Osteocyte (in vitro differentiated cells): ENCODE measurements at regions not wholly inside any gene's neighbourhood (a gene's known extent, or its start where the extent isn't known, plus 50 kb on each side); places are given as distances from the start of the nearest gene placed in this dataset.
A peak's percentile ranks its signal among the peaks of the same experiment; 100 is the strongest.

Source experiments
- DNase-seq: peaks from one replicate; pipeline ENCODE4 v3.0.0; 2021; ENCODE audit warnings: mixed read lengths; ENCODE audit not compliant: unreplicated experiment; ENCODE audit errors: extremely low spot score
- H3K27ac Mint-ChIP-seq: one replicate; pipeline ENCODE4 v1.8.0; 2021; ENCODE audit warnings: mild to moderate bottlenecking, mixed read lengths; ENCODE audit not compliant: unreplicated experiment
- H3K27me3 Mint-ChIP-seq: one replicate; pipeline ENCODE4 v1.8.0; 2021; ENCODE audit warnings: mixed read lengths; ENCODE audit not compliant: unreplicated experiment
- H3K36me3 Mint-ChIP-seq: one replicate; pipeline ENCODE4 v1.8.0; 2021; ENCODE audit warnings: mixed read lengths; ENCODE audit not compliant: unreplicated experiment
- H3K4me1 Mint-ChIP-seq: one replicate; pipeline ENCODE4 v1.8.0; 2021; ENCODE audit warnings: mixed read lengths; ENCODE audit not compliant: unreplicated experiment
- H3K4me3 Mint-ChIP-seq: one replicate; pipeline ENCODE4 v1.8.0; 2021; ENCODE audit warnings: mild to moderate bottlenecking, moderate library complexity, mixed read lengths; ENCODE audit not compliant: unreplicated experiment
- H3K9me3 Mint-ChIP-seq: one replicate; pipeline ENCODE4 v1.8.0; 2021; ENCODE audit warnings: mixed read lengths; ENCODE audit not compliant: unreplicated experiment
- TF ChIP-seq, protein P1 (sequence below): fragments of 200-600 bp; sonication (generic); IDR thresholded peaks from 2 replicates; pipeline ENCODE4 v1.5.0; 2021; ENCODE audit warnings: antibody characterized with exemption, mild to moderate bottlenecking, moderate library complexity

DNA sequence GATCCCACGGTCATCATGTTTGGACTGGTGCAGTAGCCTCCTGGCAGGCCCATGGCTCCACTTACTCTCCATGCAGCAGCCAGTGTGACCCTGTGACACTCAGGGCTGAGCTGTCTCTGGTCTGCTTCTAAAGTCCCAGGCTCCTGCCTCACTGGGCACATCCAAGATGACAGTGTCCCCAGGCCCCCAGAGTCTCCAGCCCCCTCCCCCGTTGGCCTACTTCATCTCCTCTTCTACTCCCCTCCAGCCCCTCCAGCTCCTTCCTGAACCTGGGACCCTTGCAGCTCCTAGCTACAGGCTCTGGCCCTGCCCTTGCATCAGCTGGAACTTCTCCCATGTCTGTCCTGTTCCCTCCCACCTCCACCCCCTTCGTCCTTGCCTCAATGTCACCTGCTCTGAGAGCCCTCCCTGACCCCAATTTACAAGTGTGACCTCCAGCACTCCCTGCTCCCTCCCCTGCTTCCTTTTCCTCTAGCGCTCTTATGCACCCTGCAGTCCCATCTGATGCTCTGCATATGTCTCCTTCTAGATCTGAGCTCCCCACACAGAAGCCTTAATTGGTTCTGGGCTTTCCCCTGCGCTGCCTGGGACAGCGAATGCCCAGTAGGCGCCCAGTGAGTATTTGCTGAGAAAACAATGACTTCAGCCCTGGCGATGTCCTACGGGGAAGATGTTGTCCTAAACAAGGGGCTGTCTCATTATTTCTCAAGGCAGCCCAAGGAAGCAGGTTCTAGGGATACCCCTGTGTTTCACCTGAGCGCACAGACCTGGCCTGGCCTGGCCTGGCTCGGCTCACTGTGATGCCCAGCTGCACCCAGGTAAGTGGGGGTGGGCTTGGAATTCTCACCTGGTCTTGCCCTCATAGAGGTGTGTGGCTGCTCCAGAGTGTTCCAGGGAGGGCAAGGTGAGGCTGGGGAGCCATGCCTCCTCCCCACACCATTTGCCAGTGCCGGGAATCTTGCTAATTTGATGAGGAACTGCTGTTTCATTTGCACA is 600.6 kb downstream of the PTPRU start:
- Mint-ChIP-seq H3K4me1 (no peaks in the 10 kb centered on the region), H3K27ac (no peak overlapping the region), H3K27me3 (no peaks in the 10 kb centered on the region), H3K9me3 (peaks cover 6% of the 10 kb centered on the region), H3K36me3 (no peaks in the 10 kb centered on the region), H3K4me3 (no peak overlapping the region)
- peak; percentile 77 for DNase-seq
- TF ChIP-seq, protein P1, sequence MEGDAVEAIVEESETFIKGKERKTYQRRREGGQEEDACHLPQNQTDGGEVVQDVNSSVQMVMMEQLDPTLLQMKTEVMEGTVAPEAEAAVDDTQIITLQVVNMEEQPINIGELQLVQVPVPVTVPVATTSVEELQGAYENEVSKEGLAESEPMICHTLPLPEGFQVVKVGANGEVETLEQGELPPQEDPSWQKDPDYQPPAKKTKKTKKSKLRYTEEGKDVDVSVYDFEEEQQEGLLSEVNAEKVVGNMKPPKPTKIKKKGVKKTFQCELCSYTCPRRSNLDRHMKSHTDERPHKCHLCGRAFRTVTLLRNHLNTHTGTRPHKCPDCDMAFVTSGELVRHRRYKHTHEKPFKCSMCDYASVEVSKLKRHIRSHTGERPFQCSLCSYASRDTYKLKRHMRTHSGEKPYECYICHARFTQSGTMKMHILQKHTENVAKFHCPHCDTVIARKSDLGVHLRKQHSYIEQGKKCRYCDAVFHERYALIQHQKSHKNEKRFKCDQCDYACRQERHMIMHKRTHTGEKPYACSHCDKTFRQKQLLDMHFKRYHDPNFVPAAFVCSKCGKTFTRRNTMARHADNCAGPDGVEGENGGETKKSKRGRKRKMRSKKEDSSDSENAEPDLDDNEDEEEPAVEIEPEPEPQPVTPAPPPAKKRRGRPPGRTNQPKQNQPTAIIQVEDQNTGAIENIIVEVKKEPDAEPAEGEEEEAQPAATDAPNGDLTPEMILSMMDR, result no peak

DNA sequence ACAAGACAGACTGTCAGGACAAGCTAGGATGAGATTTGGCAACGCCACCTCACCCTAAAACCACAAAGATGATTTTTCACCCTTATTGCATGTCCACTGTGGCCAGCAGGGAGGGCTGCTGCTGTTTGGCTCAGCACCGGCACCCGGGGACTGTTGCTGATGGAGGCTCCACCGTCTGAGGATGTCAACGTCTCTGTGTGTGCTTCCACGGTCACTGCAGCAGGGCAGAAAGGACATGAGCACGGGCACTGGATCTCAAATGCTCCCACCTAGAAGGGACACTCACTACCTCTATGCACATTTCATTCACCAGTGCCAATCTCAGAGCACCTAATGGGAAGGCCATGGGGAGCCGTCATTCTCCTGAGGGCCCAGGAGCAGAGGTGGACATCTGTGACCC is 599.6 kb downstream of the PTPRU start:
- H3K4me1 Mint-ChIP-seq, result no peaks in the 10 kb centered on the region
- no peaks in the 10 kb centered on the region for H3K27me3 Mint-ChIP-seq

DNA sequence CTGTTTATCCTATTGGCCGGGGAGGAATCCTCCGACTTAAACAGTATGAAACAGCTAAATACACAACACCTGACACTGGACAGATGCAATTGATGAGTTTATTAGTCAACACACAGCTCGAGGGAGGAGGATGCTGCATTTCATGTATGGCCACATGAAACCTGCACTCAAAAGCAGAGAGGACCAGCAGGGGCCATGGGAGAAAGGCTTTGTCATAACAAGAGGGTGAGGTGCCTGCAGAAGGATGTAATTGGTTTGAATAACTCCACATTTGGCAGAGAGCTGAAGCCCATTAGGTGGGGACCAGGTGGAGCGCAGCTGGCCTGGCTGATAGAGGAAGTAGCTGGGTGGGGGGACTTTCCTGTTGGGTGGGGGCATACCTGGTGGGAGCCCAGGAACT is 599.1 kb downstream of the PTPRU start:
- no peaks in the 10 kb centered on the region for H3K27me3 Mint-ChIP-seq
- no peak overlapping the region for H3K4me3 Mint-ChIP-seq
- H3K27ac Mint-ChIP-seq, result no peak overlapping the region
- no peaks in the 10 kb centered on the region for H3K9me3 Mint-ChIP-seq
- DNase-seq, result no peak
- TF ChIP-seq, protein P1, result no peak
- H3K36me3 Mint-ChIP-seq, result no peaks in the 10 kb centered on the region
- no peaks in the 10 kb centered on the region for H3K4me1 Mint-ChIP-seq

More for the DNA sequence above, 599.6 kb downstream of the PTPRU start:
- TF ChIP-seq, protein P1, result no peak
- Mint-ChIP-seq H3K27ac (no peak overlapping the region), H3K9me3 (no peaks in the 10 kb centered on the region), H3K36me3 (no peaks in the 10 kb centered on the region), H3K4me3 (no peak overlapping the region)
- DNase-seq, result no peak

DNA sequence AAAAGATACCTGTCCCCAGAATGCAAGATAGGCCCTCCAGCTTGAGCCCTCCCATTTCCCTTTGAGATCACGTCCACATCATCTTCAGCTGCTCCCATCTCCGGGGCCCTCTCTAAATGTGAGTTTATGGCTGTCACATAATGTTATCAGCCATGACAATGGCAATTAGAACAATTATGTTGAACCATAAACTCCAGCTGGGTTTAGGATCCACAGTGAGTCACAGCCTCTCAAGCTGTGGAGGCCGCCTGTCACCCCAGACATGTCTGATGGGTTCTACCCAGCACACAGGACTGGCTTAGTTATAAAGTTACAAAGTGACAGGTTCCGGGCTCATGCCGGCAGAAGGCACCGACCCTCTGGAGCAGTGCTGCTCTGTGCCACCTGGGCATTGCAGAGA is 597.3 kb downstream of the PTPRU start:
- no peaks in the 10 kb centered on the region for H3K9me3 Mint-ChIP-seq
- no peaks in the 10 kb centered on the region for H3K4me1 Mint-ChIP-seq
- peak; percentile 71 for DNase-seq
- TF ChIP-seq, protein P1, result no peak
- H3K4me3 Mint-ChIP-seq, result no peak overlapping the region
- no peak overlapping the region for H3K27ac Mint-ChIP-seq
- H3K27me3 Mint-ChIP-seq, result no peaks in the 10 kb centered on the region
- H3K36me3 Mint-ChIP-seq, result no peaks in the 10 kb centered on the region

DNA sequence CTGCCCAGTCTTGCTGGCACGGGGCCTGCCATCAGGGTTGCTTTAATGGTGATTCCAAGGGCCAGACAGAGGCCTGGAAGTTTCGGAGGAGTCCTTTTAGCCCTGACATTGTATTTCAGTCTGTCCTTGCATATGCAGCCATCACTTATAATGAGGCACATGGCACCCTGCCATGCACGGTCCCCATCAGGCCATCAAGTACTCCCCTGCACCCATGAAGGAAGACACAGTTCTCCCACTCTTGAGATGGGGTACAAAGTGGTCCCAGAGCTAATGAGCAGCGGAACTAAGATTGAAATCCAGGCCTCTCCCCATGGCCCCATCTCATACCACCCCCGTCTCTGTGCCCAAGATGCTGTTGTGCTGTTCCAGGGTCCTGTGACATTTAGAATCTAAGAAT is 596.6 kb downstream of the PTPRU start:
- Mint-ChIP-seq H3K4me3 (no peak overlapping the region), H3K27ac (no peak overlapping the region), H3K27me3 (no peaks in the 10 kb centered on the region), H3K4me1 (no peaks in the 10 kb centered on the region), H3K9me3 (no peaks in the 10 kb centered on the region), H3K36me3 (no peaks in the 10 kb centered on the region)
- DNase-seq, result peak; percentile 67
- TF ChIP-seq, protein P1, result no peak
